RWPE2 (cell line): ENCODE measurements at regions not wholly inside any gene's neighbourhood (a gene's known extent, or its start where the extent isn't known, plus 50 kb on each side); places are given as distances from the start of the nearest gene placed in this dataset.

Experiments used
- ATAC-seq: fragments of 200-7000 bp; cut with Tn5 transposase; 3 replicates; pipeline ENCODE4 v1.9.1; 2021; ENCODE audit warnings: low read depth
- DNase-seq: peaks from one replicate; pipeline ENCODE4 v3.0.0-alpha.2; 2020; ENCODE audit warnings: low spot score
- H3K27ac ChIP-seq: fragments of 450-650 bp; 2 replicates; pipeline ENCODE4 v1.5.1; 2017; ENCODE audit warnings: mild to moderate bottlenecking; ENCODE audit not compliant: poor library complexity, severe bottlenecking
- H3K27me3 ChIP-seq: fragments of 250-450 bp; sonication (Bioruptor Pico); 2 replicates; pipeline ENCODE4 v1.5.1; 2021; ENCODE audit warnings: mild to moderate bottlenecking, moderate library complexity; ENCODE audit not compliant: insufficient read depth, poor library complexity, severe bottlenecking
- H3K36me3 ChIP-seq: fragments of 250-450 bp; sonication (Bioruptor Pico); 2 replicates; pipeline ENCODE4 v1.5.1; 2020; ENCODE audit warnings: low read depth, mild to moderate bottlenecking, moderate library complexity
- H3K4me1 ChIP-seq: fragments of 250-450 bp; sonication (Bioruptor Pico); 2 replicates; pipeline ENCODE4 v1.5.1; 2021; ENCODE audit warnings: mild to moderate bottlenecking, moderate library complexity; ENCODE audit not compliant: insufficient read depth, poor library complexity, severe bottlenecking
- H3K4me3 ChIP-seq: fragments of 250-450 bp; sonication (Bioruptor Pico); 2 replicates; pipeline ENCODE4 v1.5.1; 2021; ENCODE audit warnings: mild to moderate bottlenecking, moderate library complexity; ENCODE audit not compliant: severe bottlenecking
- H3K9me3 ChIP-seq: fragments of 250-450 bp; sonication (Bioruptor Pico); 2 replicates; pipeline ENCODE4 v1.5.1; 2021; ENCODE audit warnings: mild to moderate bottlenecking, moderate library complexity; ENCODE audit not compliant: severe bottlenecking
- CTCF ChIP-seq: fragments of 450-650 bp; IDR thresholded peaks from one replicate; pipeline ENCODE4 v1.5.1; 2017; ENCODE audit warnings: mild to moderate bottlenecking, moderate library complexity; ENCODE audit not compliant: poor library complexity, severe bottlenecking

GRCh38 chr1:42075179-42075578 is 78.0 kb upstream of the GUCA2B start:
- Histone ChIP-seq H3K4me3 (no peak overlapping the region), H3K27ac (no peak overlapping the region), H3K36me3 (0 out of 2 replicates have a peak, but pooled peaks cover 3% of the 10 kb centered on the region), H3K4me1 (no peaks in the 10 kb centered on the region), H3K9me3 (no peaks in the 10 kb centered on the region), H3K27me3 (peaks cover 44% of the 10 kb centered on the region)
- TF ChIP-seq CTCF, result no peak
- no peak for DNase-seq
- no peak for ATAC-seq

- H3K4me1 ChIP-seq, result no peaks in the 10 kb centered on the region
- no peaks in the 10 kb centered on the region for H3K9me3 ChIP-seq
- peaks cover 69% of the 10 kb centered on the region for H3K27me3 ChIP-seq
- DNase-seq (no peak), ATAC-seq (no peak)
- no peak for TF ChIP-seq CTCF
- no peak overlapping the region for H3K4me3 ChIP-seq
- 0 out of 2 replicates have a peak, but pooled peaks cover 3% of the 10 kb centered on the region for H3K36me3 ChIP-seq
- H3K27ac ChIP-seq, result no peak overlapping the region
These were observed 82.2 kb upstream of the GUCA2B start for GRCh38 chr1:42070996-42071395.

- Histone ChIP-seq H3K4me1 (no peaks in the 10 kb centered on the region), H3K4me3 (no peak overlapping the region), H3K36me3 (no peaks in the 10 kb centered on the region), H3K9me3 (no peaks in the 10 kb centered on the region), H3K27ac (no peak overlapping the region), H3K27me3 (no peaks in the 10 kb centered on the region)
- no peak for TF ChIP-seq CTCF
- ATAC-seq (no peak), DNase-seq (no peak)
These were observed 95.4 kb upstream of the GUCA2B start for GRCh38 chr1:42057800-42058199.

- H3K27ac ChIP-seq, result no peak overlapping the region
- DNase-seq (no peak), ATAC-seq (no peak)
- H3K9me3 ChIP-seq, result no peaks in the 10 kb centered on the region
- no peak overlapping the region for H3K4me3 ChIP-seq
- H3K36me3 ChIP-seq, result no peaks in the 10 kb centered on the region
- no peak for TF ChIP-seq CTCF
- H3K27me3 ChIP-seq, result no peaks in the 10 kb centered on the region
- H3K4me1 ChIP-seq, result no peaks in the 10 kb centered on the region
These were observed 96.8 kb upstream of the GUCA2B start for GRCh38 chr1:42056460-42056859.

GRCh38 chr1:42055061-42055460 is 98.1 kb upstream of the GUCA2B start:
- TF ChIP-seq CTCF, result no peak
- H3K27ac ChIP-seq, result no peak overlapping the region
- H3K27me3 ChIP-seq, result no peaks in the 10 kb centered on the region
- H3K4me1 ChIP-seq, result no peaks in the 10 kb centered on the region
- H3K36me3 ChIP-seq, result no peaks in the 10 kb centered on the region
- no peak for ATAC-seq
- H3K4me3 ChIP-seq, result no peak overlapping the region
- H3K9me3 ChIP-seq, result no peaks in the 10 kb centered on the region
- DNase-seq, result no peak
